ENCODE measurements at regions not wholly inside any gene's neighbourhood (a gene's known extent, or its start where the extent isn't known, plus 50 kb on each side); places are given as distances from the start of the nearest gene placed in this dataset.

DNA sequence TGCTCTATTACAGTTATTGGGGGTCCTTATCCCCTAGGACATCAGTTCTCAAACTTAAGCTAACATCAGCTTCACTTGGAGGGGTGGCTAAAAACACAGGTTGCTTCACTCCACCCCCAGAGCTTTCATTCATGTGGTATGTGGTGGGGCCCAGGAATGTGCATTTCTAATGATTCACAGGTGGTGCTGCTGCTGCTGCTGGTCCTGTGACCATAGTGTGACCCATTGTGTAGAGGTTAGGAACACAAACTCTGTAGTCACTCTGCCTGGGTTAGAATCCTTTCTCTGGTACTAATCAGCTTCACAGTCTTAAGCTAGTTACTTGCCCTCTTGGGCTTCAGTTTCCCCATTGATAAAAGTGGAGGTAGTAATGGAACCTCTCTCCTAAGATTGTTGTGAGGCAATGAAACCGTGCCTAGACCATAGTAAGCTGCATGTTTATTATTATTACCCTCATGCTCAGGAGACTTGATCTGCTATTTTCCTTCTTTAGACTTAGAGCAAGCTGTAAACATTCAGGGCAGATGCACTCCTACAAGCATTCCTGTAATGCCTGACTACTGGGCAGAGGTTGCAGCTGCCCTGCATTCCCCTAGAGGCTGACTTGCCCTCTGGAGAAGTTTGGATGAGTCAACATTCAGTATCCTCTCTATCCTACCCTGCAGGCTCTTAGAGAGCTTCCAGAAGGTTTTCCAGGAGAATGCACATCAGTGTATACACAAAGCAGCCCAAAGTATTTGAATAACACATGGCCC lies 94.1 kb upstream of the ACSL4 start:
- no peak for TF ChIP-seq CTCF (IDR thresholded peaks at IDR 0.05; ENCODE audit: insufficient read depth, low read length, poor library complexity, severe bottlenecking)

GRCh38 chrX:109827772-109828171 lies 94.7 kb upstream of the ACSL4 start:
- Histone ChIP-seq H3K4me3 (replicated peaks; ENCODE audit: low read depth, low read length) (no peak overlapping the region), H3K27me3 (replicated peaks; ENCODE audit: control insufficient read depth, insufficient read depth, low read length) (no peaks in the 10 kb centered on the region), H3K36me3 (ENCODE audit: control insufficient read depth, insufficient read depth, low read length) (no peaks in the 10 kb centered on the region)
- no peak for DNase-seq (ENCODE audit: extremely low read depth, insufficient read length)
- no peak for TF ChIP-seq CTCF (IDR thresholded peaks at IDR 0.05; ENCODE audit: insufficient read depth, low read length, poor library complexity, severe bottlenecking)

More for the DNA sequence above, 94.1 kb upstream of the ACSL4 start:
- Histone ChIP-seq H3K4me3 (replicated peaks; ENCODE audit: low read depth, low read length) (no peak overlapping the region), H3K36me3 (ENCODE audit: control insufficient read depth, insufficient read depth, low read length) (no peaks in the 10 kb centered on the region), H3K27me3 (replicated peaks; ENCODE audit: control insufficient read depth, insufficient read depth, low read length) (no peaks in the 10 kb centered on the region)
- no peak for DNase-seq (ENCODE audit: extremely low read depth, insufficient read length)

DNA sequence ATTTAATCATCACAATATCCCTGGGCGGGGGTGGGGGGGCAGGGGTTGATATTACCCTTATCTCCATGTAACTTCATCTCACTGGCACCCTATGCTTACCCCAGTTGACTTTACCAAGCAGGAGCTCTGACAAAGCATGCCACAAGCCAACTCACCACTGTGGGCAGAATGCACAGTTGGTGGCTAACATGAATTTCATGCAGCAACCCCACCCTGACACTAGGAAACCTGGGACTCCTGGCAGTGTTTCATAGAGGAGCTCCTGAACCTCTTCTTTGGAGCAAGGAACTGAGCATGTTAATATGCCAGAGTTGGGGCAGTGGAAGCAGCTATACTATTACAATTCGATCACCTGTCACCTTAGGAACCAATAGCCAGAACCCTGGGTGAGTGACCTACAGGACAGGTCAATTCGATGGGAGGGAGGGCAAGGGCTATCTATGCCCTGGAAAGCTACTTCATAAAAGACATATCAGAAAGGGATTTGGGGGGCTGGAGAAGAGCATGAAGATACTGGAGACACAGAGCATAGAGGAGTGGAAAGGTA lies 97.2 kb upstream of the ACSL4 start:
- no peak for DNase-seq (ENCODE audit: extremely low read depth, insufficient read length)
- no peaks in the 10 kb centered on the region for H3K36me3 ChIP-seq (ENCODE audit: control insufficient read depth, insufficient read depth, low read length)
- no peak overlapping the region for H3K4me3 ChIP-seq (replicated peaks; ENCODE audit: low read depth, low read length)

GRCh38 chrX:109830704-109831206 lies 97.7 kb upstream of the ACSL4 start:
- no peak for TF ChIP-seq CTCF (IDR thresholded peaks at IDR 0.05; ENCODE audit: insufficient read depth, low read length, poor library complexity, severe bottlenecking)
- no peak overlapping the region for H3K4me3 ChIP-seq (replicated peaks; ENCODE audit: low read depth, low read length)
- H3K36me3 ChIP-seq (ENCODE audit: control insufficient read depth, insufficient read depth, low read length) = no peaks in the 10 kb centered on the region
- no peaks in the 10 kb centered on the region for H3K27me3 ChIP-seq (replicated peaks; ENCODE audit: control insufficient read depth, insufficient read depth, low read length)
- no peak for DNase-seq (ENCODE audit: extremely low read depth, insufficient read length)

More for the DNA sequence above, 97.2 kb upstream of the ACSL4 start:
- H3K27me3 ChIP-seq (replicated peaks; ENCODE audit: control insufficient read depth, insufficient read depth, low read length) = no peaks in the 10 kb centered on the region
- TF ChIP-seq CTCF (IDR thresholded peaks at IDR 0.05; ENCODE audit: insufficient read depth, low read length, poor library complexity, severe bottlenecking) = no peak

DNA sequence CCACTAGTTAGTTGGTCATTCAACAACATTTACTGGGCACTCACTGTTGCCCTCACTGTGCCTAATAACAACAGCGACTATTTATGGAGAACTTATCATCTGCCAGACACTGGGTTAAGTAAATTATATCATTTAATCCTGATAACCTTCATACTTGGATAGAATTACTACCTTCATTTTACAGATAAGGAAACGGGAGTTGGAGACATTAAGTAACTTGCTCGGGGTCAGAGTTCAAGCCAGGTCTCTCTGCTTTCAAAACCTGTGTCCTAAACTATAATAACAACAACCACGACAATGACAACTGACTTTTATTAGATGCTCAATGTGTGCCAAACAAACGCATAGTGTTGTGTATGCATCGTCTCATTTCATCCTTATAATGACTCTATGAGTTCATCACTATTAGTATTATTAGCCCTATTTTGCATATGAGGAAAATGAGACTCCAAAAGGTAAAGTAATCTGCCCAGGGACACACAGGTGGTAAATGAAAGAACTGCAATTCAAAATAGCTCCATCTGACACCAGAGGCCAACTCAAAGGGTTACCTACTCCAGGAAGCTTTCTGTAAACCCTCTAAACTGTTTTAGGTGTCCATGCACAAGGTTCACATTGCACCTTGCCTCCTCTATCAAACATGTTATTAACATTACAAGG lies 98.4 kb upstream of the ACSL4 start:
- DNase-seq (ENCODE audit: extremely low read depth, insufficient read length) = no peak
- no peak overlapping the region for H3K4me3 ChIP-seq (replicated peaks; ENCODE audit: low read depth, low read length)
- no peak for TF ChIP-seq CTCF (IDR thresholded peaks at IDR 0.05; ENCODE audit: insufficient read depth, low read length, poor library complexity, severe bottlenecking)
- H3K27me3 ChIP-seq (replicated peaks; ENCODE audit: control insufficient read depth, insufficient read depth, low read length) = no peaks in the 10 kb centered on the region
- H3K36me3 ChIP-seq (ENCODE audit: control insufficient read depth, insufficient read depth, low read length) = no peaks in the 10 kb centered on the region

All from GM06990 (cell line).